HCT116 (cell line): ENCODE measurements at regions not wholly inside any gene's neighbourhood (a gene's known extent, or its start where the extent isn't known, plus 50 kb on each side); places are given as distances from the start of the nearest gene placed in this dataset.

Source experiments
- ATAC-seq: fragments of 200-7000 bp; cut with Tn5 transposase; 2 replicates; pipeline ENCODE4 v1.9.1; 2020; ENCODE audit warnings: mild to moderate bottlenecking, moderate library complexity
- BruUV-seq: library from RNA; stranded (reverse); fragments of 400-500 nt; replicated peaks from 2 replicates; lab custom pipeline; 2021; lab: Mats Ljungman, UMichigan
- CTCF ChIA-PET: fragments of 300-600 bp; sonication (Branson Sonifier 250); formaldehyde crosslinking; loops from one replicate; lab custom pipeline; 2021; ENCODE audit warnings: antibody characterized with exemption; lab: Charles Lee
- POLR2A ChIA-PET: fragments of 300-600, 350-600 bp; sonication (Branson Sonifier 250); formaldehyde crosslinking; loops from one replicate; lab custom pipeline; 2021; ENCODE audit warnings: antibody characterized with exemption; lab: Charles Lee
- RAD21 ChIA-PET, 2 experiments: fragments of 300-600 bp; sonication (Branson Sonifier 250); formaldehyde crosslinking; loops; one replicate each; lab custom pipeline; 2023; ENCODE audit warnings: low total read pairs in 2 of 2; ENCODE audit not compliant: uncharacterized antibody in 2 of 2, unreplicated experiment in 2 of 2, low non-redundant PET in 1 of 2; lab: Charles Lee
- DNase-seq: peaks from one replicate; pipeline ENCODE4 v3.0.0-alpha.2; 2010; ENCODE audit warnings: low read depth, low spot score
- H2AFZ ChIP-seq: fragments of 200-600 bp; shearing (Covaris generic), sonication (generic); 2 replicates; pipeline ENCODE4 v1.6.1; 2017; ENCODE audit warnings: low read depth, mixed run types, mixed read lengths, antibody characterized with exemption, low read length; ENCODE audit not compliant: poor library complexity, severe bottlenecking
- H3K27ac ChIP-seq: 2 replicates; pipeline ENCODE4 v1.5.1; 2012; ENCODE audit warnings: low read depth, low read length
- H3K27me3 ChIP-seq: fragments of 200-600 bp; sonication (generic); 2 replicates; pipeline ENCODE4 v1.6.1; 2016; ENCODE audit warnings: mixed run types, low read length, mixed read lengths; ENCODE audit not compliant: insufficient read depth
- H3K36me3 ChIP-seq, 2 experiments: fragments of 200-500 bp in 1 of 2; fragments of 200-600 bp in 1 of 2; sonication (Bioruptor generic) in 1 of 2; sonication (generic) in 1 of 2; 2 replicates each; pipeline versions ENCODE4 v1.5.1 to v1.6.1; 2014 to 2016; ENCODE audit warnings: low read length in 2 of 2, inconsistent platforms in 1 of 2, mixed read lengths in 1 of 2, mixed run types in 1 of 2; ENCODE audit not compliant: insufficient read depth in 2 of 2, control insufficient read depth in 1 of 2
- H3K4me1 ChIP-seq, 2 experiments: fragments of 200-600 bp in 1 of 2; sonication (generic) in 1 of 2; 2 replicates each; pipeline versions ENCODE4 v1.5.1 to v1.6.1; 2012 to 2017; ENCODE audit warnings: low read length in 2 of 2, inconsistent platforms in 1 of 2, mild to moderate bottlenecking in 1 of 2, mixed read lengths in 1 of 2, mixed run types in 1 of 2, moderate library complexity in 1 of 2; ENCODE audit not compliant: insufficient read depth in 2 of 2, control insufficient read depth in 1 of 2
- H3K4me2 ChIP-seq: fragments of 200-600 bp; sonication (generic); 2 replicates; pipeline ENCODE4 v1.6.1; 2017; ENCODE audit warnings: mixed run types, low read length, mixed read lengths
- H3K4me3 ChIP-seq, 2 experiments: fragments of 200-600 bp in 1 of 2; sonication (generic) in 1 of 2; replicated peaks in 1 of 2; 2 replicates each; pipeline ENCODE4 v1.5.1; 2011 to 2016; ENCODE audit warnings: low read length in 2 of 2, control low read depth in 1 of 2, low read depth in 1 of 2, mild to moderate bottlenecking in 1 of 2, mixed read lengths in 1 of 2, mixed run types in 1 of 2
- H3K79me2 ChIP-seq: fragments of 200-600 bp; sonication (generic); 2 replicates; pipeline ENCODE4 v1.6.1; 2017; ENCODE audit warnings: mild to moderate bottlenecking, mixed run types, low read length, moderate library complexity, mixed read lengths; ENCODE audit not compliant: insufficient read depth
- H3K9ac ChIP-seq: fragments of 200-600 bp; sonication (generic); 2 replicates; pipeline ENCODE4 v1.6.1; 2016; ENCODE audit warnings: low read length, mixed read lengths
- H3K9me2 ChIP-seq: fragments of 200-600 bp; sonication (generic), shearing (Covaris generic); 2 replicates; pipeline ENCODE4 v1.6.1; 2017; ENCODE audit warnings: mixed run types, mild to moderate bottlenecking, moderate library complexity; ENCODE audit not compliant: insufficient read depth
- H3K9me3 ChIP-seq, 2 experiments: fragments of 200-500 bp in 1 of 2; fragments of 200-600 bp in 1 of 2; sonication (Bioruptor generic) in 1 of 2; sonication (generic) in 1 of 2; 2 replicates each; pipeline ENCODE4 v1.6.1; 2014 to 2017; ENCODE audit warnings: low read length in 2 of 2, mixed read lengths in 2 of 2, inconsistent platforms in 1 of 2, low read depth in 1 of 2, mild to moderate bottlenecking in 1 of 2, mixed run types in 1 of 2, moderate library complexity in 1 of 2; ENCODE audit not compliant: control insufficient read depth in 1 of 2, insufficient read depth in 1 of 2
- H4K20me1 ChIP-seq: fragments of 200-600 bp; sonication (generic), shearing (Covaris generic); 2 replicates; pipeline ENCODE4 v1.6.1; 2017; ENCODE audit warnings: mixed run types, mild to moderate bottlenecking, moderate library complexity; ENCODE audit not compliant: insufficient read depth
- CBX3 ChIP-seq: IDR thresholded peaks from 2 replicates; pipeline ENCODE4 v1.6.1; 2012; ENCODE audit warnings: low read depth
- CEBPB ChIP-seq: IDR thresholded peaks from 2 replicates; pipeline ENCODE4 v1.6.1; 2012; ENCODE audit warnings: low read depth
- EGR1 ChIP-seq: IDR thresholded peaks from 2 replicates; pipeline ENCODE4 v1.6.1; 2012; ENCODE audit warnings: low read depth
- ELF1 ChIP-seq: IDR thresholded peaks from 2 replicates; pipeline ENCODE4 v1.6.1; 2012; ENCODE audit warnings: low read depth, borderline replicate concordance
- EZH2 ChIP-seq: fragments of 200-600 bp; sonication (generic); IDR thresholded peaks from 2 replicates; pipeline ENCODE4 v1.6.1; 2017; ENCODE audit warnings: antibody characterized with exemption, mixed run types
- EZH2phosphoT487 ChIP-seq: fragments of 200-600 bp; IDR thresholded peaks from 2 replicates; pipeline ENCODE4 v1.6.1; 2018; ENCODE audit warnings: antibody characterized with exemption, borderline replicate concordance
- JUND ChIP-seq: IDR thresholded peaks from 2 replicates; pipeline ENCODE4 v1.6.1; 2012
- POLR2A ChIP-seq: IDR thresholded peaks from 2 replicates; pipeline ENCODE4 v1.7.0; 2011; ENCODE audit warnings: borderline replicate concordance; ENCODE audit not compliant: insufficient read depth, insufficient read length; ENCODE audit errors: extremely low read depth
- POLR2AphosphoS5 ChIP-seq: IDR thresholded peaks from 2 replicates; pipeline ENCODE4 v1.6.1; 2011; ENCODE audit warnings: mild to moderate bottlenecking, low read depth, low read length, moderate library complexity
- SIN3A ChIP-seq: IDR thresholded peaks from 2 replicates; pipeline ENCODE4 v1.6.1; 2012; ENCODE audit warnings: low read depth
- SRF ChIP-seq: IDR thresholded peaks from 2 replicates; pipeline ENCODE4 v1.6.1; 2012; ENCODE audit warnings: low read depth
- YY1 ChIP-seq: IDR thresholded peaks from 2 replicates; pipeline ENCODE4 v1.6.1; 2011; ENCODE audit warnings: low read length, low read depth, moderate library complexity, mild to moderate bottlenecking; ENCODE audit not compliant: insufficient replicate concordance; ENCODE audit errors: extremely low read depth
- intact Hi-C: fragments of 100-400 bp; cut with micrococcal nuclease; formaldehyde crosslinking; loops from 2 replicates; pipeline ENCODE4 v1.10.0; 2022
- TF ChIP-seq, protein P1 (sequence below): IDR thresholded peaks from 2 replicates; pipeline ENCODE4 v1.6.1; 2012; ENCODE audit warnings: low read depth
- TF ChIP-seq, protein P2 (sequence below): IDR thresholded peaks from 2 replicates; pipeline ENCODE4 v1.6.1; 2012
- TF ChIP-seq, protein P3 (sequence below): IDR thresholded peaks from 2 replicates; pipeline ENCODE4 v1.6.1; 2011; ENCODE audit warnings: mild to moderate bottlenecking, low read length, moderate library complexity; ENCODE audit not compliant: insufficient replicate concordance; ENCODE audit errors: extremely low read depth
- TF ChIP-seq, protein P4 (sequence below): IDR thresholded peaks from 2 replicates; pipeline ENCODE4 v1.6.1; 2012

DNA sequence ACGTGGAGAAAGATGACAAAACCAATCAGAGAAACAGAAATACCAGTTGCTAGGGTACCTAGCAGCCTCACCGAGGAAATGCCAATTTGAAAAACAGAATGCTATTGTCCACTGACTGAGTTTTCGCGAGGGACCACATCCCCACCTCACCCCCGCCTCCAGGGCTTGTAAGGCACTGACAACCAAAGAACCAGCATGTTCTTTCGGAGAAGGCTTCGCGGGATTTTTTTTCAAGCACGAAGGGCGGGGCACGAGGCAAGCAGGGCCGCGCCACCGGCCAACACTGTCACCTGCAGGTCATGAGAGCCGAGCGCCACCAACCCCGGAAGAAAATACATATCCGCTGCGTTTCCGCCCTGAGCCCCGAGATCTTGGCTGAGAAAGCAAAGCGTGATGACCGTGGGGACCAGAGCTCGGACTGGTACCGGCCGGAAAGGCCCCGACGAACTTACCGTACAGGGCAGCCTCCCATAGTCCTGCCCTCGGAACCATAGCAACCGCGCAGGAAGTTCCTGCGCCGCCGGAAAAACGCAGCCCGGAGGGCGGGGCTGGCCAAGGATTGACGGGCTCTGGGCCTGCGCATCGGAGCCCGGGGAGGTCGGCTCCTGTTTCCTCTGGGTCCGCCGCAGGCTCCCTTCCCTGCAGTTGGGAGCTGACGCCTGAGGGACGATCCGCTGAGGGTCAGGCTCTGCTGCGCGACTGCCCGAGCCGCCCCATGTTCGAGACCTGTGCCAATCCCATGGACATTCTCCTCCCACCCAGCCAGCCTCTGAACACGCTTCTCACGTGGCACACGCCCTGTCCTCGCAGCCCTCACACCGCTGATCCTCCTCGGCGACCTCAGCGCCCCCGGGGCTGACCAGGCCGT, 59.2 kb upstream of the PAGE5 start (continued):
- TF ChIP-seq, protein P1, sequence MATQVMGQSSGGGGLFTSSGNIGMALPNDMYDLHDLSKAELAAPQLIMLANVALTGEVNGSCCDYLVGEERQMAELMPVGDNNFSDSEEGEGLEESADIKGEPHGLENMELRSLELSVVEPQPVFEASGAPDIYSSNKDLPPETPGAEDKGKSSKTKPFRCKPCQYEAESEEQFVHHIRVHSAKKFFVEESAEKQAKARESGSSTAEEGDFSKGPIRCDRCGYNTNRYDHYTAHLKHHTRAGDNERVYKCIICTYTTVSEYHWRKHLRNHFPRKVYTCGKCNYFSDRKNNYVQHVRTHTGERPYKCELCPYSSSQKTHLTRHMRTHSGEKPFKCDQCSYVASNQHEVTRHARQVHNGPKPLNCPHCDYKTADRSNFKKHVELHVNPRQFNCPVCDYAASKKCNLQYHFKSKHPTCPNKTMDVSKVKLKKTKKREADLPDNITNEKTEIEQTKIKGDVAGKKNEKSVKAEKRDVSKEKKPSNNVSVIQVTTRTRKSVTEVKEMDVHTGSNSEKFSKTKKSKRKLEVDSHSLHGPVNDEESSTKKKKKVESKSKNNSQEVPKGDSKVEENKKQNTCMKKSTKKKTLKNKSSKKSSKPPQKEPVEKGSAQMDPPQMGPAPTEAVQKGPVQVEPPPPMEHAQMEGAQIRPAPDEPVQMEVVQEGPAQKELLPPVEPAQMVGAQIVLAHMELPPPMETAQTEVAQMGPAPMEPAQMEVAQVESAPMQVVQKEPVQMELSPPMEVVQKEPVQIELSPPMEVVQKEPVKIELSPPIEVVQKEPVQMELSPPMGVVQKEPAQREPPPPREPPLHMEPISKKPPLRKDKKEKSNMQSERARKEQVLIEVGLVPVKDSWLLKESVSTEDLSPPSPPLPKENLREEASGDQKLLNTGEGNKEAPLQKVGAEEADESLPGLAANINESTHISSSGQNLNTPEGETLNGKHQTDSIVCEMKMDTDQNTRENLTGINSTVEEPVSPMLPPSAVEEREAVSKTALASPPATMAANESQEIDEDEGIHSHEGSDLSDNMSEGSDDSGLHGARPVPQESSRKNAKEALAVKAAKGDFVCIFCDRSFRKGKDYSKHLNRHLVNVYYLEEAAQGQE = no peak
- TF ChIP-seq JUND (no peak), SIN3A (peak; percentile 55; the same call in 1 of the 2 replicates)

DNA sequence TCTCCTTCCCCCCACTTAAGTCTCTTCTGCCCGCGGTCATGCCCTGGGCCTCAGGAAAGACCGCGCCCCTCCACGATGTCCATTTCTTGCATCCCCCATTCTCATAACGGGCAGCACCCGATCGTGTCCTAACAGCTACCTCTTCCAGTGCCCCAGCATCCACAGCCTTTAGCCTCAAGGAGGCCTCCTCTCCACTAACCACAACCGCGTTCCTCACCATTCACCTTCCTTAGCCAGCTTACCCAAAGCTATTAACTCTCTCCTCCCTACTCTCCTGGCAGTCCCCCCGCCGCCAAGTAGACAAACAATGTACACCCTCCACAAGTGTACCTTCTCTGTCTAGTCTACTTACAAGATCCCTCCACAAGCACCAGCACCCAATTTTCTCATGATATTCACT, 58.6 kb upstream of the PAGE5 start:
- TSS peak; percentile 86 for BruUV-seq
- H2AFZ ChIP-seq = no peak overlapping the region
- POLR2A ChIA-PET = no interaction called here

More for the DNA sequence above, 58.6 kb upstream of the PAGE5 start:
- H3K9me3 ChIP-seq = no peaks in the 10 kb centered on the region
- peak overlapping the region; percentile 72 for H3K9ac ChIP-seq
- no peaks in the 10 kb centered on the region for H4K20me1 ChIP-seq
- DNase-seq = no peak
- ChIA-PET CTCF (no interaction called here), RAD21 (no interaction called here)
- H3K9me2 ChIP-seq = no peaks in the 10 kb centered on the region
- no peaks in the 10 kb centered on the region for H3K79me2 ChIP-seq
- no peak; the same call in 1 of the 2 replicates for ATAC-seq
- H3K4me2 ChIP-seq = peak overlapping the region; percentile 83
- peak overlapping the region; percentile 89 for H3K27ac ChIP-seq
- H3K27me3 ChIP-seq = no peaks in the 10 kb centered on the region
- H3K36me3 ChIP-seq = no peaks in the 10 kb centered on the region
- peak overlapping the region; percentile 62 to 74 for H3K4me3 ChIP-seq
- TF ChIP-seq EZH2 (no peak), YY1 (no peak), SIN3A (no peak), POLR2A (no peak), EGR1 (no peak), EZH2phosphoT487 (no peak), POLR2AphosphoS5 (no peak), ELF1 (no peak), CEBPB (no peak), SRF (no peak), CBX3 (no peak)
- TF ChIP-seq, protein P2, sequence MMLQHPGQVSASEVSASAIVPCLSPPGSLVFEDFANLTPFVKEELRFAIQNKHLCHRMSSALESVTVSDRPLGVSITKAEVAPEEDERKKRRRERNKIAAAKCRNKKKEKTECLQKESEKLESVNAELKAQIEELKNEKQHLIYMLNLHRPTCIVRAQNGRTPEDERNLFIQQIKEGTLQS = no peak
- TF ChIP-seq, protein P3, sequence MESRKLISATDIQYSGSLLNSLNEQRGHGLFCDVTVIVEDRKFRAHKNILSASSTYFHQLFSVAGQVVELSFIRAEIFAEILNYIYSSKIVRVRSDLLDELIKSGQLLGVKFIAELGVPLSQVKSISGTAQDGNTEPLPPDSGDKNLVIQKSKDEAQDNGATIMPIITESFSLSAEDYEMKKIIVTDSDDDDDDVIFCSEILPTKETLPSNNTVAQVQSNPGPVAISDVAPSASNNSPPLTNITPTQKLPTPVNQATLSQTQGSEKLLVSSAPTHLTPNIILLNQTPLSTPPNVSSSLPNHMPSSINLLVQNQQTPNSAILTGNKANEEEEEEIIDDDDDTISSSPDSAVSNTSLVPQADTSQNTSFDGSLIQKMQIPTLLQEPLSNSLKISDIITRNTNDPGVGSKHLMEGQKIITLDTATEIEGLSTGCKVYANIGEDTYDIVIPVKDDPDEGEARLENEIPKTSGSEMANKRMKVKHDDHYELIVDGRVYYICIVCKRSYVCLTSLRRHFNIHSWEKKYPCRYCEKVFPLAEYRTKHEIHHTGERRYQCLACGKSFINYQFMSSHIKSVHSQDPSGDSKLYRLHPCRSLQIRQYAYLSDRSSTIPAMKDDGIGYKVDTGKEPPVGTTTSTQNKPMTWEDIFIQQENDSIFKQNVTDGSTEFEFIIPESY = no peak
- TF ChIP-seq, protein P4, sequence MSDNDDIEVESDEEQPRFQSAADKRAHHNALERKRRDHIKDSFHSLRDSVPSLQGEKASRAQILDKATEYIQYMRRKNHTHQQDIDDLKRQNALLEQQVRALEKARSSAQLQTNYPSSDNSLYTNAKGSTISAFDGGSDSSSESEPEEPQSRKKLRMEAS = no peak
- peaks cover 0 to 7% of the 10 kb centered on the region in 2 experiments; a peak in 2 of 4 replicates for H3K4me1 ChIP-seq
- intact Hi-C loops = no loop called here
